Right lobe of liver (tissue), 6 donors: ENCODE measurements at regions not wholly inside any gene's neighbourhood (a gene's known extent, or its start where the extent isn't known, plus 50 kb on each side); places are given as distances from the start of the nearest gene placed in this dataset.
"Not testable (repeated sequence)": the region's sequence is repeated elsewhere in the genome, so short reads cannot be mapped to it uniquely, and the experiment has no call there.

Experiments used
- ATAC-seq, 4 donors: fragments of 200-7000 bp; cut with Tn5 transposase; one replicate each; pipeline ENCODE4 v1.9.1; 2020; ENCODE audit warnings: mild to moderate bottlenecking in 4 of 4, moderate library complexity in 4 of 4
- DNase-seq, 3 donors: peaks; one replicate each; pipeline ENCODE4 v3.0.0-alpha.2; 2020
- H3K27ac ChIP-seq, 3 donors: fragments of 200-600 bp; one replicate each; pipeline ENCODE4 v1.8.0; 2022
- H3K27me3 ChIP-seq, 2 donors: fragments of 200-600 bp; one replicate each; pipeline ENCODE4 v1.8.0; 2022
- H3K36me3 ChIP-seq, 4 donors: fragments of 200-600 bp; sonication (generic) in 1 of 4; one replicate each; pipeline versions ENCODE4 v1.5.1 to v1.8.0; 2017 to 2022; ENCODE audit warnings: control low read depth in 1 of 4
- H3K4me1 ChIP-seq, 4 donors: fragments of 200-600 bp; sonication (generic) in 1 of 4; one replicate each; pipeline versions ENCODE4 v1.5.1 to v1.8.0; 2017 to 2022; ENCODE audit warnings: control low read depth in 1 of 4
- H3K4me3 ChIP-seq, 3 donors: fragments of 200-600 bp; one replicate each; pipeline ENCODE4 v1.8.0; 2022
- H3K9me3 ChIP-seq, 4 donors: fragments of 200-600 bp; sonication (generic) in 1 of 4; one replicate each; pipeline versions ENCODE4 v1.5.1 to v1.8.0; 2017 to 2022; ENCODE audit warnings: control low read depth in 1 of 4
- CTCF ChIP-seq, 4 donors: fragments of 200-600 bp in 3 of 4; fragments of 450-650 bp in 1 of 4; IDR thresholded peaks; one replicate each; pipeline versions ENCODE4 v1.5.1 to v1.8.0; 2016 to 2022; ENCODE audit warnings: antibody characterized with exemption in 4 of 4, mild to moderate bottlenecking in 2 of 4
- POLR2A ChIP-seq: fragments of 450-650 bp; IDR thresholded peaks from one replicate; pipeline ENCODE4 v1.6.1; 2017; ENCODE audit warnings: antibody characterized with exemption, mild to moderate bottlenecking
- WGBS: methylation state at CpG from one replicate; pipeline ENCODE4 v1.1.6; 2018; ENCODE audit warnings: low coverage, low lambda C conversion rate; ENCODE audit not compliant: insufficient coverage; ENCODE audit errors: missing lambda C conversion rate; 5-methylcytosine and 5-hydroxymethylcytosine counted together
- intact Hi-C, 2 donors: fragments of 100-400 bp; cut with DNase I; formaldehyde crosslinking; loops; one replicate each; pipeline versions ENCODE4 v1.11.2 to v1.14.1; 2022
- donor health status: DM: no; HTN: yes; CAD: no.
- donor health status: DM: no; HTN: no; CAD: no.
- donor health status: DM: no; HTN: no; CAD: no.
- donor health status: DM: no; HTN: yes; CAD: no.
- donor health status: DM: no; HTN: yes; CAD: no.

GRCh38 chr2:59752071-59752470 lies 801.4 kb downstream of the BCL11A start:
- Histone ChIP-seq H3K9me3 (no peaks in the 10 kb centered on the region), H3K4me1 (no peaks in the 10 kb centered on the region), H3K27me3 (no peaks in the 10 kb centered on the region), H3K27ac (no peak overlapping the region), H3K36me3 (no peaks in the 10 kb centered on the region), H3K4me3 (no peak overlapping the region)
- ATAC-seq = no peak
- 53% methylated on average over 2 of the region's 2 CpGs for WGBS
- TF ChIP-seq CTCF (IDR thresholded peaks at IDR 0.05) (no peak), POLR2A (no peak)
- intact Hi-C loops = no loop called here
- DNase-seq = no peak

GRCh38 chr2:59751214-59751613 lies 802.2 kb downstream of the BCL11A start:
- intact Hi-C loops, H3K9me3 ChIP-seq, H3K36me3 ChIP-seq, ATAC-seq, H3K4me3 ChIP-seq, H3K27ac ChIP-seq, DNase-seq, H3K27me3 ChIP-seq, H3K4me1 ChIP-seq: not testable (repeated sequence)
- WGBS = 81% methylated on average over 4 of the region's 4 CpGs

- Histone ChIP-seq H3K9me3 (no peaks in the 10 kb centered on the region), H3K36me3 (no peaks in the 10 kb centered on the region), H3K27ac (no peak overlapping the region), H3K4me3 (no peak overlapping the region), H3K4me1 (no peaks in the 10 kb centered on the region), H3K27me3 (no peaks in the 10 kb centered on the region)
- TF ChIP-seq CTCF (IDR thresholded peaks at IDR 0.05) (no peak), POLR2A (no peak)
- ATAC-seq (no peak), DNase-seq (no peak)
- intact Hi-C loops = no loop called here
- WGBS = 40% methylated on average over 1 of the region's 1 CpG
Measured at GRCh38 chr2:59746291-59746690, 807.2 kb downstream of the BCL11A start.

GRCh38 chr2:59745085-59745484 lies 808.4 kb downstream of the BCL11A start:
- no peaks in the 10 kb centered on the region for H3K36me3 ChIP-seq
- ATAC-seq (no peak), DNase-seq (no peak)
- WGBS = no CpG with 5 or more reads among the region's 1 CpG
- no peaks in the 10 kb centered on the region for H3K9me3 ChIP-seq
- no peak overlapping the region for H3K4me3 ChIP-seq
- H3K27me3 ChIP-seq = no peaks in the 10 kb centered on the region
- no peak overlapping the region for H3K27ac ChIP-seq
- intact Hi-C loops = no loop called here
- TF ChIP-seq CTCF (IDR thresholded peaks at IDR 0.05) = no peak
- no peak for TF ChIP-seq POLR2A
- H3K4me1 ChIP-seq = no peaks in the 10 kb centered on the region

GRCh38 chr2:59744436-59744835 lies 809.0 kb downstream of the BCL11A start:
- Histone ChIP-seq H3K9me3 (no peaks in the 10 kb centered on the region), H3K27ac (no peak overlapping the region), H3K4me3 (no peak overlapping the region), H3K4me1 (no peaks in the 10 kb centered on the region), H3K36me3 (no peaks in the 10 kb centered on the region), H3K27me3 (no peaks in the 10 kb centered on the region)
- 56% methylated on average over 1 of the region's 1 CpG for WGBS
- intact Hi-C loops = no loop called here
- ATAC-seq = peak in 1 of 4 donors; percentile 27
- DNase-seq = no peak
- no peak for TF ChIP-seq CTCF (IDR thresholded peaks at IDR 0.05)
- TF ChIP-seq POLR2A = no peak
